Inflammatory macrophage (primary cell): ENCODE measurements at regions not wholly inside any gene's neighbourhood (a gene's known extent, or its start where the extent isn't known, plus 50 kb on each side); places are given as distances from the start of the nearest gene placed in this dataset.

ENCODE experiments used
- DNase-seq, 2 donors: peaks; one replicate each; pipeline ENCODE4 v3.0.0-alpha.2; 2020 to 2022

- peak in 1 of 2 donors; percentile 38 for DNase-seq
Measured at GRCh38 chr4:6523251-6523650, 50.8 kb upstream of the PPP2R2C start.

- DNase-seq: no peak
Measured at GRCh38 chr4:6524436-6524835, 50.6 kb upstream of the MAN2B2 start.
